Urothelium cell line (cell line): ENCODE measurements at regions not wholly inside any gene's neighbourhood (a gene's known extent, or its start where the extent isn't known, plus 50 kb on each side); places are given as distances from the start of the nearest gene placed in this dataset.
"Not testable (repeated sequence)": the region's sequence is repeated elsewhere in the genome, so short reads cannot be mapped to it uniquely, and the experiment has no call there.

Experiments
- DNase-seq: peaks from one replicate; pipeline ENCODE4 v3.0.0; 2011; ENCODE audit warnings: low spot score, mixed read lengths
- FAIRE-seq: peaks from 2 replicates; lab custom pipeline; 2011; peaks lifted over from hg19 to GRCh38; lab: Jason Lieb, UNC

DNA sequence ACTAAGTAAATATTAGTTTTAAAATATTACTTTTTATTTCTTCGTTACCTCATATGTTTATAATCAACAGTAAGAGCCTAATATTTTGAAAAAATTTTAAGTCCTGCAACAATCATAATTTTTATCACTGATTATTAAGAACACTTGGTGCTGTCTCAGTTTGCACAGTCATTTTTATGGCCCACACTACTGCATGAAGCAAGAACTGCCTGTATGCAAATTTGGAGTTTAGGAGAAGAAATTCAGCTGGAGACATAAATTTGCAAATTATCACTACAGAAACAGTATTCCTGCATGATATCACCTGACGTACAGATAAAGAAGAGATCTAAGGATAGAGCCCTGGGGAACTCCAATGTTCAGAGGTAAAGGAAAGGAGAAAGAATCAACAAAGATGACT lies 144.1 kb upstream of the RBBP8 start:
- no peak for FAIRE-seq
- DNase-seq, result no peak

DNA sequence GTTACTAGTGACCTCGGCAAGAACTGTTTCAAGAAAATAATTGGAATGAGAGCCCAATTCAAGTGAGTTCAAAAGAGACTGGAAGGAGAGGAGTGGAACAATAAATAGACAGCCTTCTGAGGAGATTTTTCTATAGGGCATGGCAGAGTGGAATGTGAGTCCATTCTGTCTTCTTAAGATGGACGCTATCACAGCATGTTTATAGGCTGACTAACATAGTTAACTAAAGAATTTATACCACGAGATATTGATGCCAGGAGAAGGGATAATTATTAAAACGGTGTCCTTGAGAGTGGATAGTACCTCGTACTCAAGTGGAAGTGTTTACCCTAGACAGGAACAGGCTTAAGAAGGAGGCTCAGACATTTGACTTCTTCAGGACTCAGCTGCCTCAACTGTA lies 143.5 kb upstream of the RBBP8 start:
- FAIRE-seq, result no peak
- no peak for DNase-seq

DNA sequence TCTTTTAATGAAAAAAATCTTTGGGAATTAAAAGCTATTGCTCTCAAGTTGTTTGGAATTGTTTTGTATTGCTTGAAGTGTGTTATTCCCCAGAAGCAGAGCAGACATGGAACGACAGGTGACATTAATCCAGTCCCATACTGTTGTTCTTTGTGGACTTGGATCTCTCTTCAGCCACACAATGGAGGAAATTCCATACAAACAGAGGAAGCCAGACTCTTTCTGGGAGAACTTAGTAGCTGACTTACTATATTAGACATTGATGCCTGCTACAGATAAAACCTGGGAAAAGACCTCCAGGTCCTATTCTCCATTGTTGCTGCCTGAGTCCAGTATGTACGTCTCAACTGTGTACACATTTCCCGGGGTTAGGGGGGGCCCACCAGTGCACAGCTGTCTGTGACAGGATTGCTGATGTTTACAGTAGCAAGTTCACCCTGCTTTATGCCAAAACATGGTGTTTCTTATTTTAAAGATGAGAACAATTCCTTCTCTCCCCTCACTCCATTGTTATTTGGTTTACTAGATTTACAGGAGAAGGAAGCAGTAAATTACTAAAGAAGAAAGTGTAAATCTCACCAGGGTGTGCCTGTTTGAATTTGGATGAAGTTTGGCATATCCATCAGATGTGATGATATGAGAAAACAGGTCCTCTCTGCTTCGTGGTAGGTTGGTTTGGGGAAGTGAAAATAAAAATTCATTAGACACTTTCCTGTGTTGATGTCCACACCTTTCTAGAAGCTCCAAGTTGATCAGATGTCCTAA lies 142.4 kb upstream of the RBBP8 start:
- no peak for DNase-seq
- FAIRE-seq, result no peak

DNA sequence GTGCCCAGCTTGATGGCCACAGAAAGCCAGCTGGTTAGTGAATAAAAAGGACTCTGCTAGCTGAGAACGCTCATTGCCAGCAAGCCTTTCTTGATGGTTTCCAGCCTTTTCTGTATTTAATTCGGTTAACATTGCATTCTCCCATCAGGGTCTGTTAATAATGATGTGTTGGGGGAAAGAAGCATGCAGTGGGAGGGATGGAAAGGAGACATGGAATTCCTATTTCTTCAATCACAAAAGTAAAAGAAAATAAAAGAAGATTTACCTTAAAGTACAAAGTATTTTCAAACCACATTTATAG lies 141.9 kb upstream of the RBBP8 start:
- DNase-seq (no peak), FAIRE-seq (no peak)

GRCh38 chr18:22796113-22796512 lies 137.0 kb upstream of the RBBP8 start:
- DNase-seq (no peak), FAIRE-seq (no peak)

- DNase-seq, result no peak
Observed at GRCh38 chr18:22800551-22800951, 132.6 kb upstream of the RBBP8 start.

GRCh38 chr18:22813648-22814328 lies 119.3 kb upstream of the RBBP8 start:
- FAIRE-seq (peak; percentile 70), DNase-seq (peak; percentile 33)

More at GRCh38 chr18:22800551-22800951, 132.6 kb upstream of the RBBP8 start:
- FAIRE-seq, result no peak

GRCh38 chr18:22814329-22814703 lies 118.8 kb upstream of the RBBP8 start:
- FAIRE-seq (no peak), DNase-seq (no peak)

GRCh38 chr18:22816266-22817176 lies 116.6 kb upstream of the RBBP8 start:
- no peak for DNase-seq
- FAIRE-seq, result no peak

- FAIRE-seq (no peak), DNase-seq (no peak)
Observed at GRCh38 chr18:22817844-22818243, 115.3 kb upstream of the RBBP8 start.

GRCh38 chr18:22822024-22822423 lies 111.1 kb upstream of the RBBP8 start:
- peak; percentile 49 for DNase-seq

GRCh38 chr18:22822841-22823508 lies 110.2 kb upstream of the RBBP8 start:
- DNase-seq (no peak), FAIRE-seq (no peak)

More at GRCh38 chr18:22822024-22822423, 111.1 kb upstream of the RBBP8 start:
- FAIRE-seq, result no peak

GRCh38 chr18:22826726-22827125 lies 106.4 kb upstream of the RBBP8 start:
- no peak for DNase-seq
- no peak for FAIRE-seq

- no peak for DNase-seq
- FAIRE-seq, result no peak
Observed at GRCh38 chr18:22827216-22827615, 105.9 kb upstream of the RBBP8 start.

GRCh38 chr18:22827741-22828140 lies 105.4 kb upstream of the RBBP8 start:
- DNase-seq, result no peak
- FAIRE-seq, result no peak

DNA sequence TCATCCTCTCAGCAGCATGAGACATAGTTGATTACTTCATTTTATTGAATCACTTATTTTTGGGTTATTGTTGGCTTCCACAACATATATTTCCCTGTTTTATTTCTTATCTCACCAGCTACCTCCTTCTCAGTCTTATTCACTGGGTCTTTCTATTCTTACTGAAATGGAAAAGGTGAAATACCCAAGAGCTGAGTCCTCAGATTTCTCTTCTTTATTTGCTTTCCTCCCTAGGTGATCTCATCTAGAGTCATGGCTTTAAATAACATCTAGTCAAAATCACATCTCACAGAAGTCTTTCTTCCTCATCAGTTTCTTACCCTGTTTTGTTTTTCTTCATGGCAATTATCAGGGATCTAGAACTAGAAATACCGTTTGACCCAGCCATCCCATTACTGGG lies 105.0 kb upstream of the RBBP8 start:
- DNase-seq (no peak), FAIRE-seq (no peak)

- not testable (repeated sequence) for FAIRE-seq, DNase-seq
Observed at GRCh38 chr18:22828583-22828982, 104.5 kb upstream of the RBBP8 start.

DNA sequence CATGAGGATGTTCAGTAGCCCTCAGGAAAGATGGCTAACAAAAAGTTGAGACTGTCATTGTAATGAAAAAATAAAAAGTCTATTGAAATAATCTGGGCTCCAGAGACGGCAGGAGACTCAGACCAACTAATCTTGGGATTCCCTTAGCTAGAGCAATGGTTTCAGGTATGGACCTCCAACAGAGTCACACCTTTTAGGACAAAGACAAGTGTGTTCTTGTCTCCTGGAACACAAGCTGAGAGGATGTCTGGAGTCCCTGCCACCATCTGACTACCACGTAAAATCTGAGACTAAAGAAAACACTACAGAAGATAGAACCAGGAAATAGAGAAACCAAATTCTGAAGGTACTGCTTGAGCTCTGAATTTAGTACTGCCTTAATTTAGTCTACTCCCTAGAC lies 103.3 kb upstream of the RBBP8 start:
- DNase-seq, result no peak

DNA sequence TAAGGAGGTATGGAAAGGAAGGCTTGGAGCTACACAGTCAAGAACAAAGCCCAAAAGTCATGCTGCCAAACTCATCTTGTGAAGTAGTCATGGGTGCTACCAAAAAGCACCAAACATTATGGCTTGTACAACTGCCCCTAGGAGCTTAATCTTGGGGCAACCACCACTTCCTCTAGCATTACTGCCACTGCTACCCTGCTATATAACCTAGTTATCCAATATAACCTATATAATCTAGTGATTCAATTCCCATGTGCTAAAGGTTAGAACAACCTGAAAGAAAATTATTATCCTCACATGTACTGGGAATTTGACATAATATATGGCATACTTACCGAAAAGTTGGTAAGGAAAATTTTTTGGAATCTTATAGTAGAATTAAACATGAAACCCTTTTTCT lies 102.6 kb upstream of the RBBP8 start:
- no peak for FAIRE-seq
- DNase-seq, result no peak

More for the DNA sequence above, 103.3 kb upstream of the RBBP8 start:
- FAIRE-seq, result no peak

DNA sequence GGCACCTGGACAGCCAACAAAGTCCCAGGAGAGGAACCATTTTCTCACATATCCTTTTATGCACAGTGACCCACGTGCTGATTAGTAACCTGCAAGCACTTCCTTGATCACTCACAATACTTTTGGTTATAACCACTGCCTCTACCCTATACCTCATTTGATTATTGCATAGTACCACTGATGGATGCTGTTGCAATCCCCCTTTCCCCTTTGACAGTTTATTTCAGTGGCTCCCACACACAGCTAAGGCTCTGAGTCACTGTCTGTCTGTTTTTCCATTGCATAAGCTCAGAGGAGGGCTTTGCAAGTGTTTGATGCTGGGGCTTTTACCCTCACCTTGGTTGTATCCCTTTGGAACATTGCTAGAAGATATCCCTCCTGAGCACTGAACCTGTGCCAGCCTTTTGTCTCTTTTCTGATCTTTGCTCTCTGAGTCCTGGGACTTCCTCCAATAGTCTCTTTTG lies 101.7 kb upstream of the RBBP8 start:
- no peak for FAIRE-seq

GRCh38 chr18:22836932-22837331 lies 96.2 kb upstream of the RBBP8 start:
- no peak for DNase-seq
- no peak for FAIRE-seq

More for the DNA sequence above, 101.7 kb upstream of the RBBP8 start:
- no peak for DNase-seq
